HEK293 (cell line): ENCODE measurements at regions not wholly inside any gene's neighbourhood (a gene's known extent, or its start where the extent isn't known, plus 50 kb on each side); places are given as distances from the start of the nearest gene placed in this dataset.

ENCODE experiments used
- BCL6B ChIP-seq: fragments of 450-650 bp; formaldehyde crosslinking; IDR thresholded peaks from 2 replicates; pipeline ENCODE4 v1.5.1; 2017; ENCODE audit warnings: missing biosample characterization, missing genetic modification characterization
- GFI1B ChIP-seq: fragments of 450-650 bp; formaldehyde crosslinking; IDR thresholded peaks from 2 replicates; pipeline ENCODE4 v1.5.1; 2016; ENCODE audit warnings: missing biosample characterization, missing genetic modification characterization
- GLIS1 ChIP-seq: fragments of 450-650 bp; formaldehyde crosslinking; IDR thresholded peaks from 2 replicates; pipeline ENCODE4 v1.5.1; 2016; ENCODE audit warnings: missing biosample characterization, missing genetic modification characterization
- GLIS2 ChIP-seq: fragments of 450-650 bp; formaldehyde crosslinking; IDR thresholded peaks from 2 replicates; pipeline ENCODE4 v1.5.1; 2016; ENCODE audit warnings: missing biosample characterization, missing genetic modification characterization
- KLF1 ChIP-seq: fragments of 450-650 bp; formaldehyde crosslinking; IDR thresholded peaks from 2 replicates; pipeline ENCODE4 v1.5.1; 2016; ENCODE audit warnings: missing biosample characterization, missing genetic modification characterization
- KLF16 ChIP-seq: fragments of 450-650 bp; formaldehyde crosslinking; IDR thresholded peaks from 2 replicates; pipeline ENCODE4 v1.5.1; 2017; ENCODE audit warnings: missing biosample characterization, missing genetic modification characterization
- KLF8 ChIP-seq: fragments of 450-650 bp; formaldehyde crosslinking; IDR thresholded peaks from 2 replicates; pipeline ENCODE4 v1.5.1; 2016; ENCODE audit warnings: missing biosample characterization, missing genetic modification characterization
- PATZ1 ChIP-seq: fragments of 450-650 bp; formaldehyde crosslinking; IDR thresholded peaks from 2 replicates; pipeline ENCODE4 v1.5.1; 2016; ENCODE audit warnings: missing biosample characterization, missing genetic modification characterization
- SCRT1 ChIP-seq: fragments of 450-650 bp; formaldehyde crosslinking; IDR thresholded peaks from 2 replicates; pipeline ENCODE4 v1.5.1; 2016; ENCODE audit warnings: missing biosample characterization, missing genetic modification characterization, borderline replicate concordance
- WT1 ChIP-seq: fragments of 450-650 bp; formaldehyde crosslinking; IDR thresholded peaks from 2 replicates; pipeline ENCODE4 v1.5.1; 2016; ENCODE audit warnings: missing biosample characterization, missing genetic modification characterization
- ZFP37 ChIP-seq: fragments of 450-650 bp; formaldehyde crosslinking; IDR thresholded peaks from 2 replicates; pipeline ENCODE4 v1.5.1; 2016; ENCODE audit warnings: missing biosample characterization, missing genetic modification characterization
- ZNF121 ChIP-seq: fragments of 450-650 bp; formaldehyde crosslinking; IDR thresholded peaks from 2 replicates; pipeline ENCODE4 v1.5.1; 2016; ENCODE audit warnings: missing biosample characterization, missing genetic modification characterization
- ZNF133 ChIP-seq: fragments of 450-650 bp; formaldehyde crosslinking; IDR thresholded peaks from 2 replicates; pipeline ENCODE4 v1.5.1; 2016; ENCODE audit warnings: missing biosample characterization, missing genetic modification characterization
- ZNF223 ChIP-seq: fragments of 450-650 bp; formaldehyde crosslinking; IDR thresholded peaks from 2 replicates; pipeline ENCODE4 v1.5.1; 2016; ENCODE audit warnings: missing biosample characterization, missing genetic modification characterization
- ZNF366 ChIP-seq: fragments of 450-650 bp; formaldehyde crosslinking; conservative IDR thresholded peaks from 2 replicates; pipeline ENCODE4 v1.5.1; 2016; ENCODE audit warnings: missing biosample characterization, missing genetic modification characterization
- ZNF423 ChIP-seq: fragments of 450-650 bp; formaldehyde crosslinking; IDR thresholded peaks from 2 replicates; pipeline ENCODE4 v1.5.1; 2016; ENCODE audit warnings: missing biosample characterization, missing genetic modification characterization
- ZNF529 ChIP-seq: fragments of 450-650 bp; formaldehyde crosslinking; IDR thresholded peaks from 2 replicates; pipeline ENCODE4 v1.5.1; 2017; ENCODE audit warnings: missing genetic modification characterization, missing biosample characterization; ENCODE audit not compliant: insufficient replicate concordance
- ZNF600 ChIP-seq: fragments of 450-650 bp; formaldehyde crosslinking; IDR thresholded peaks from 2 replicates; pipeline ENCODE4 v1.5.1; 2016; ENCODE audit warnings: missing biosample characterization, missing genetic modification characterization
- ZNF623 ChIP-seq: fragments of 450-650 bp; formaldehyde crosslinking; IDR thresholded peaks from 2 replicates; pipeline ENCODE4 v1.5.1; 2016; ENCODE audit warnings: missing biosample characterization, missing genetic modification characterization
- ZNF776 ChIP-seq: fragments of 450-650 bp; formaldehyde crosslinking; IDR thresholded peaks from 2 replicates; pipeline ENCODE4 v1.5.0; 2017; ENCODE audit warnings: missing biosample characterization, missing genetic modification characterization, borderline replicate concordance
- ZNF830 ChIP-seq: fragments of 450-650 bp; IDR thresholded peaks from 2 replicates; pipeline ENCODE4 v1.5.0; 2018; ENCODE audit warnings: missing biosample characterization, missing genetic modification characterization, low read depth, mild to moderate bottlenecking, moderate library complexity
- TF ChIP-seq, protein P1 (sequence below): fragments of 450-650 bp; formaldehyde crosslinking; optimal IDR thresholded peaks from 2 replicates; pipeline ENCODE3; 2016; ENCODE audit warnings: missing biosample characterization, mild to moderate bottlenecking, missing genetic modification characterization
- TF ChIP-seq, protein P2 (sequence below): fragments of 450-650 bp; formaldehyde crosslinking; IDR thresholded peaks from 2 replicates; pipeline ENCODE4 v1.5.1; 2017; ENCODE audit warnings: missing biosample characterization, missing genetic modification characterization

- TF ChIP-seq WT1 (tag by site-specific recombination) = 0 out of 2 replicates have a peak, but pooled peaks have one; percentile 26
- TF ChIP-seq ZNF223 = peak; percentile 88
- TF ChIP-seq GLIS1 (tag by site-specific recombination) = peak; percentile 60; the same call in 1 of the 2 replicates
- TF ChIP-seq ZNF600 (tag by site-specific recombination) = peak; percentile 47; the same call in 1 of the 2 replicates
- TF ChIP-seq KLF16 (tag by site-specific recombination) = no peak
- 0 out of 2 replicates have a peak, but pooled peaks have one; percentile 18 for TF ChIP-seq ZNF623 (tag by site-specific recombination)
- no peak for TF ChIP-seq ZFP37 (tag by site-specific recombination)
- no peak for TF ChIP-seq GFI1B (tag by site-specific recombination)
- TF ChIP-seq KLF8 (tag by site-specific recombination) = peak; percentile 71
- no peak for TF ChIP-seq ZNF776 (tag by site-specific recombination)
- TF ChIP-seq BCL6B (tag by site-specific recombination) = no peak
- peak; percentile 85 for TF ChIP-seq KLF1
- 0 out of 2 replicates have a peak, but pooled peaks have one; percentile 14 for TF ChIP-seq GLIS2 (tag by site-specific recombination)
- TF ChIP-seq ZNF423 (tag by site-specific recombination) = 0 out of 2 replicates have a peak, but pooled peaks have one; percentile 47
- TF ChIP-seq, protein P1, sequence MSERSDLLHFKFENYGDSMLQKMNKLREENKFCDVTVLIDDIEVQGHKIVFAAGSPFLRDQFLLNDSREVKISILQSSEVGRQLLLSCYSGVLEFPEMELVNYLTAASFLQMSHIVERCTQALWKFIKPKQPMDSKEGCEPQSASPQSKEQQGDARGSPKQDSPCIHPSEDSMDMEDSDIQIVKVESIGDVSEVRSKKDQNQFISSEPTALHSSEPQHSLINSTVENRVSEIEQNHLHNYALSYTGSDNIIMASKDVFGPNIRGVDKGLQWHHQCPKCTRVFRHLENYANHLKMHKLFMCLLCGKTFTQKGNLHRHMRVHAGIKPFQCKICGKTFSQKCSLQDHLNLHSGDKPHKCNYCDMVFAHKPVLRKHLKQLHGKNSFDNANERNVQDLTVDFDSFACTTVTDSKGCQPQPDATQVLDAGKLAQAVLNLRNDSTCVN (tag by site-specific recombination) = no peak
- TF ChIP-seq ZNF121 (tag by site-specific recombination) = peak; percentile 58; the same call in 1 of the 2 replicates
- no peak for TF ChIP-seq ZNF529 (tag by site-specific recombination)
- TF ChIP-seq PATZ1 (tag by site-specific recombination) = peak; percentile 35; the same call in 1 of the 2 replicates
- TF ChIP-seq ZNF133 (tag by site-specific recombination) = no peak
- no peak for TF ChIP-seq SCRT1 (tag by site-specific recombination)
- no peak for TF ChIP-seq ZNF366 (tag by site-specific recombination)
- TF ChIP-seq ZNF830 = no peak
- TF ChIP-seq, protein P2, sequence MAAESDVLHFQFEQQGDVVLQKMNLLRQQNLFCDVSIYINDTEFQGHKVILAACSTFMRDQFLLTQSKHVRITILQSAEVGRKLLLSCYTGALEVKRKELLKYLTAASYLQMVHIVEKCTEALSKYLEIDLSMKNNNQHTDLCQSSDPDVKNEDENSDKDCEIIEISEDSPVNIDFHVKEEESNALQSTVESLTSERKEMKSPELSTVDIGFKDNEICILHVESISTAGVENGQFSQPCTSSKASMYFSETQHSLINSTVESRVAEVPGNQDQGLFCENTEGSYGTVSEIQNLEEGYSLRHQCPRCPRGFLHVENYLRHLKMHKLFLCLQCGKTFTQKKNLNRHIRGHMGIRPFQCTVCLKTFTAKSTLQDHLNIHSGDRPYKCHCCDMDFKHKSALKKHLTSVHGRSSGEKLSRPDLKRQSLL (tag by site-specific recombination) = 0 out of 2 replicates have a peak, but pooled peaks have one; percentile 37
These were observed 116.1 kb downstream of the FAM53A start (continued) for GRCh38 chr4:1567808-1568581.
